Adrenal gland (tissue), 5 donors: ENCODE measurements at regions not wholly inside any gene's neighbourhood (a gene's known extent, or its start where the extent isn't known, plus 50 kb on each side); places are given as distances from the start of the nearest gene placed in this dataset.

ENCODE experiments used
- POLR2A ChIP-seq, 2 donors: fragments of 450-650 bp; IDR thresholded peaks; one replicate each; pipeline ENCODE4 v1.6.1; 2017; ENCODE audit warnings: antibody characterized with exemption in 2 of 2, mild to moderate bottlenecking in 2 of 2, moderate library complexity in 1 of 2
- TF ChIP-seq, protein P1 (sequence below), 6 experiments: fragments of 450-650 bp in 4 of 6; fragments of 200-600 bp in 2 of 6; sonication (generic) in 1 of 6; IDR thresholded peaks; 1 replicate in 5 of 6; 2 replicates in 1 of 6; pipeline versions ENCODE4 v1.5.1 to v1.8.0; 2016 to 2021; ENCODE audit warnings: antibody characterized with exemption in 6 of 6, mild to moderate bottlenecking in 2 of 6, moderate library complexity in 1 of 6
- donor health status: DM: no; HTN: no; CAD: no.

DNA sequence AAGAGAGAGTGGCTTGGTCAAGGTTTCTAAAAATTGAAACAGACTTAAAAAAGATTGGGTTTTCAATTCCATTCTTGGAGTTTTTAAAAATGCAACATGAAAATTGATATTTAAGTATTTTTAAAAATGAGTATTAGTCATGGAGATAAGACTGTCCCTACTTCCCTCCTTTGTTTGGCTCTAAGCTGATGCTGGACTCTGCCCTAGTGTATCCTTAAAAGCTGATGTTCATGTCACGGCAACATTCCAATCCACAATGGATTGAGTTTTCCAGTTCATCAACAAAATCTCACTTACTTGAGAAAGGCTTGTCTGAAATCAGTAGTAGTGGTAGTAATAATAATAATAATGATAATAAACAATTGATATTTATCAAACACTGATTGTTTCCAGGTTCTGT is 119.0 kb upstream of the SLC38A2 start:
- TF ChIP-seq POLR2A (IDR thresholded peaks at IDR 0.05) = no peak
- TF ChIP-seq, protein P1, sequence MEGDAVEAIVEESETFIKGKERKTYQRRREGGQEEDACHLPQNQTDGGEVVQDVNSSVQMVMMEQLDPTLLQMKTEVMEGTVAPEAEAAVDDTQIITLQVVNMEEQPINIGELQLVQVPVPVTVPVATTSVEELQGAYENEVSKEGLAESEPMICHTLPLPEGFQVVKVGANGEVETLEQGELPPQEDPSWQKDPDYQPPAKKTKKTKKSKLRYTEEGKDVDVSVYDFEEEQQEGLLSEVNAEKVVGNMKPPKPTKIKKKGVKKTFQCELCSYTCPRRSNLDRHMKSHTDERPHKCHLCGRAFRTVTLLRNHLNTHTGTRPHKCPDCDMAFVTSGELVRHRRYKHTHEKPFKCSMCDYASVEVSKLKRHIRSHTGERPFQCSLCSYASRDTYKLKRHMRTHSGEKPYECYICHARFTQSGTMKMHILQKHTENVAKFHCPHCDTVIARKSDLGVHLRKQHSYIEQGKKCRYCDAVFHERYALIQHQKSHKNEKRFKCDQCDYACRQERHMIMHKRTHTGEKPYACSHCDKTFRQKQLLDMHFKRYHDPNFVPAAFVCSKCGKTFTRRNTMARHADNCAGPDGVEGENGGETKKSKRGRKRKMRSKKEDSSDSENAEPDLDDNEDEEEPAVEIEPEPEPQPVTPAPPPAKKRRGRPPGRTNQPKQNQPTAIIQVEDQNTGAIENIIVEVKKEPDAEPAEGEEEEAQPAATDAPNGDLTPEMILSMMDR (IDR thresholded peaks at IDR 0.05) = no peak
